KMS-11 (cell line): ENCODE measurements at regions not wholly inside any gene's neighbourhood (a gene's known extent, or its start where the extent isn't known, plus 50 kb on each side); places are given as distances from the start of the nearest gene placed in this dataset.

Experiments used
- H2AFZ ChIP-seq: fragments of 200-600 bp; sonication (generic); 2 replicates; pipeline ENCODE4 v1.6.1; 2016; ENCODE audit warnings: antibody characterized with exemption, mixed run types, low read depth
- H3K27ac ChIP-seq: fragments of 200-600 bp; sonication (generic); 2 replicates; pipeline ENCODE4 v1.6.1; 2016; ENCODE audit warnings: mild to moderate bottlenecking, mixed run types
- H3K27me3 ChIP-seq: fragments of 200-600 bp; sonication (generic); 2 replicates; pipeline ENCODE4 v1.6.1; 2017; ENCODE audit warnings: mild to moderate bottlenecking, low read depth, mixed run types, moderate library complexity; ENCODE audit not compliant: insufficient read depth
- H3K36me3 ChIP-seq: fragments of 200-600 bp; sonication (generic); 2 replicates; pipeline ENCODE4 v1.6.1; 2017; ENCODE audit warnings: mild to moderate bottlenecking, mixed run types; ENCODE audit not compliant: insufficient read depth
- H3K4me1 ChIP-seq: fragments of 200-600 bp; sonication (generic); 2 replicates; pipeline ENCODE4 v1.6.1; 2016; ENCODE audit warnings: mild to moderate bottlenecking, low read depth, mixed run types; ENCODE audit not compliant: poor library complexity, severe bottlenecking
- H3K4me2 ChIP-seq: fragments of 200-600 bp; sonication (generic); 2 replicates; pipeline ENCODE4 v1.7.0; 2016; ENCODE audit warnings: mild to moderate bottlenecking, mixed run types
- H3K4me3 ChIP-seq: fragments of 200-600 bp; sonication (generic); IDR thresholded peaks from 2 replicates; pipeline ENCODE4 v1.6.1; 2017; ENCODE audit warnings: low read depth, low read length, mixed read lengths; ENCODE audit not compliant: insufficient read depth
- H3K79me2 ChIP-seq: fragments of 200-600 bp; sonication (generic); 2 replicates; pipeline ENCODE4 v1.6.1; 2016; ENCODE audit warnings: low read depth, mixed run types; ENCODE audit not compliant: insufficient read depth
- H3K9ac ChIP-seq: fragments of 200-600 bp; sonication (generic); 2 replicates; pipeline ENCODE4 v1.6.1; 2016; ENCODE audit warnings: mild to moderate bottlenecking, mixed run types
- H4K20me1 ChIP-seq: fragments of 200-600 bp; sonication (generic); 2 replicates; pipeline ENCODE4 v1.6.1; 2016; ENCODE audit warnings: mild to moderate bottlenecking, mixed run types; ENCODE audit not compliant: insufficient read depth
- CTCF ChIP-seq: fragments of 200-600 bp; sonication (generic); conservative IDR thresholded peaks from 2 replicates; pipeline ENCODE4 v1.6.1; 2017; ENCODE audit warnings: low read depth, mild to moderate bottlenecking, antibody characterized with exemption, low read length, moderate library complexity, mixed read lengths

- Histone ChIP-seq H3K9ac (no peak overlapping the region), H3K4me2 (no peak overlapping the region), H3K4me3 (no peak overlapping the region)
Measured at GRCh38 chr2:121902616-121903015, 147.2 kb downstream of the TSN start.

DNA sequence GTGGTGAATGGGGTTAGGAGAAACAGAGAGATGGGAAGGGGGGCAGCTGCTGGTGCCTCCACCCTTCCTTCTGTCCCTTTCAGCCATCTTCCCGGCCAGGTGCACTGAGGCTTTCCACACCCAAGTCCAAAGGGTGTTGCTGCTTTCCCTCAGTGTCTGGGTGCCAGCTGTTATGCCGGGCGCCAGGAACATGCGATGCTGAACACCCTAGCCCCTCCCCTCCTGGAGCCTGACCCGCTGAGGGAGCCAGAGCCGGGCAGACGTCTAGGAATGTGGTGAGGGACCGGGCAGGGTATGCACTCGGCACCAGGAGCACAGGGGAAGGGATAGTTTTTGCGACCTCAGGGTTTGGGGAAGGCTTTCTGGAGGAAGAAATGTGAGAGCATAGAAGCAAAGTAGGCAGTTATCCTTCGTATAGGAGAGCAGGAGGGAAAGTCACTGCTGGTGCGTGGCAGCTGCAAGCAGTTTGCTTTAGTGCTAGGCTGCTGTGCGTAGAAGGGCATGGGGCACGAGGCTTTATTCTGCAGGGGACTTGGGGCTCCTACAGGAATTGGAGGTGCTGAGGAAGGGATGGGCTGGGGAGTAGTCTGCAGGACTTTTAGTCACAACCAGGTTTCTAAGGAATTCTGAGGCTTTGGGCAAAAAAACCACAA is 147.7 kb downstream of the TSN start:
- H4K20me1 ChIP-seq: no peaks in the 10 kb centered on the region
- H3K36me3 ChIP-seq: no peaks in the 10 kb centered on the region
- no peak overlapping the region for H2AFZ ChIP-seq
- no peak for TF ChIP-seq CTCF
- H3K4me2 ChIP-seq: no peak overlapping the region
- no peaks in the 10 kb centered on the region for H3K27me3 ChIP-seq
- H3K79me2 ChIP-seq: no peaks in the 10 kb centered on the region
- no peaks in the 10 kb centered on the region for H3K4me1 ChIP-seq
- no peak overlapping the region for H3K9ac ChIP-seq
- H3K4me3 ChIP-seq: no peak overlapping the region
- no peak overlapping the region for H3K27ac ChIP-seq

More at GRCh38 chr2:121902616-121903015, 147.2 kb downstream of the TSN start:
- H3K4me1 ChIP-seq: no peaks in the 10 kb centered on the region
- no peak overlapping the region for H3K27ac ChIP-seq
- no peak overlapping the region for H2AFZ ChIP-seq
- no peak for TF ChIP-seq CTCF
- no peaks in the 10 kb centered on the region for H4K20me1 ChIP-seq
- H3K36me3 ChIP-seq: no peaks in the 10 kb centered on the region
- H3K79me2 ChIP-seq: no peaks in the 10 kb centered on the region
- H3K27me3 ChIP-seq: no peaks in the 10 kb centered on the region

- H3K4me2 ChIP-seq: no peak overlapping the region
- H2AFZ ChIP-seq: no peak overlapping the region
- no peak overlapping the region for H3K27ac ChIP-seq
- no peaks in the 10 kb centered on the region for H3K36me3 ChIP-seq
- H3K9ac ChIP-seq: no peak overlapping the region
- no peak overlapping the region for H3K4me3 ChIP-seq
- H3K79me2 ChIP-seq: no peaks in the 10 kb centered on the region
- no peaks in the 10 kb centered on the region for H3K4me1 ChIP-seq
- TF ChIP-seq CTCF: no peak
- H3K27me3 ChIP-seq: no peaks in the 10 kb centered on the region
- H4K20me1 ChIP-seq: no peaks in the 10 kb centered on the region
Measured at GRCh38 chr2:121904656-121905055, 149.2 kb downstream of the TSN start.

DNA sequence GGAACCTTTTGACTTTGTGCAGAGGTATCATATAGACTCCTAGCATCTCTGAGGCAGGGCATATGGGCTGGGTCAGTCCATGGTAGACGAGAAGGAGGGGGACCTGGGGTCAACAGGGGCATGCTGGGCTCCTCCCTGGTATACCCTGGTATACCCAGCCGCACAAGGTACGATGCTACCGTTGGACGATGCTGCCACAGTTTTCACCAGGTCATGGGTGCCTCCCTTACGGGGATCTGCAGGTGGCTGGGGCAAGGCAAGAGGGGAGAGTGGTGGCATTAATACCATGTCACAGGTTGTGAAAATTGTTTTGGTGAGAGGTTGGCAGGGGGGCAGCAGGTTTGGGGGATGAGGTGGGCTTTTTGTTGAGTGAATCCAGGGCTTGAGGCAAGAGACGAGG is 149.8 kb downstream of the TSN start:
- no peak overlapping the region for H3K4me3 ChIP-seq
- no peaks in the 10 kb centered on the region for H3K36me3 ChIP-seq
- no peak for TF ChIP-seq CTCF
- H3K4me1 ChIP-seq: no peaks in the 10 kb centered on the region
- H3K79me2 ChIP-seq: no peaks in the 10 kb centered on the region
- no peaks in the 10 kb centered on the region for H3K27me3 ChIP-seq
- H2AFZ ChIP-seq: no peak overlapping the region
- no peaks in the 10 kb centered on the region for H4K20me1 ChIP-seq
- no peak overlapping the region for H3K27ac ChIP-seq
- no peak overlapping the region for H3K9ac ChIP-seq
- H3K4me2 ChIP-seq: no peak overlapping the region
